ENCODE measurements at regions not wholly inside any gene's neighbourhood (a gene's known extent, or its start where the extent isn't known, plus 50 kb on each side); places are given as distances from the start of the nearest gene placed in this dataset.

GRCh38 chr17:6361733-6362132 lies 73.2 kb downstream of the AIPL1 start:
- TF ChIP-seq TAF1 (IDR thresholded peaks at IDR 0.05; ENCODE audit: borderline replicate concordance, low read depth, low read length) (no peak), POLR2A (IDR thresholded peaks at IDR 0.05; ENCODE audit: low read depth, low read length) (no peak), POLR2AphosphoS5 (IDR thresholded peaks at IDR 0.05; ENCODE audit: low read depth, low read length) (no peak)
